ENCODE measurements at regions not wholly inside any gene's neighbourhood (a gene's known extent, or its start where the extent isn't known, plus 50 kb on each side); places are given as distances from the start of the nearest gene placed in this dataset.

DNA sequence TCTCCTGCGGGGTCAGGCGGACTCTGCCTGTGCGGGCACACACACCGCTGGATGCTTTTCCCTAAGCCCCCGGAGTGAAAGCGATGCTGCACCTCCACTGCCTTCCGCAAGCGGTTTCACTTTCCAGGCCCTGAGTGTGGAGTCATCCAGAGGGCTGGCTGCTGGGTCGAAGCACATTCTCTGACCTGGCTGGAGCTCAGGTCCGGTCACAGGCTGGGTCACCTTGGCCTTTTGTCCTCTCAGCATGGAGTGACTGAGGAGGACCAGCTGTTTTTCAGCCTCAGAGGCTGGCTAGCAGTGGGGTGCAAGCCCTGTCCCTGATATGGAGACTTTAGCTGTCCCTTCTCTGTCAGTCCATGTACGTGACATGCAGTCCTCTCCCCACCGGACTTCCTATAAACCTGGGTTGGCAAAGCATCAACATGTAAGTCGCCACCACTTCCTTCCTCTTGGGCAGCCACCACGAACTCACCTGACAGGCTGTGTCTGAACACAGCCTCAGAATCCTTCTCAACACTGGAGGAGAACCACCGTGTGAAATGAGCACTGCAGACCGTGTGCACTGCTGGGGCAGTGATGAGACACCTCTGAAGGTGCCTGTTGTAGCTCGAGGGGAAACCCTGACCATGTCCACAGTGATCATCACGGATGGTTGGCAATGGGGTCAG, 51.3 kb downstream of the GADD45G start:
- intact Hi-C loops (cut with micrococcal nuclease; ENCODE audit: unreplicated experiment) = no loop called here
- Histone ChIP-seq H3K36me3 (ENCODE audit: control insufficient read depth, insufficient read depth, low read length) (no peaks in the 10 kb centered on the region), H3K27me3 (replicated peaks; ENCODE audit: control insufficient read depth, insufficient read depth, low read length) (no peaks in the 10 kb centered on the region), H3K9me3 (no peaks in the 10 kb centered on the region), H3K4me1 (peaks cover 1% of the 10 kb centered on the region; the same call in 1 of the 2 replicates), H3K4me3 (ENCODE audit: low read depth, low read length) (no peak overlapping the region)
- no TSS peak for BruUV-seq (replicated peaks)
- H3K4me3 Mint-ChIP-seq (ENCODE audit: unreplicated experiment) = no peak overlapping the region
- TF ChIP-seq, protein P1, sequence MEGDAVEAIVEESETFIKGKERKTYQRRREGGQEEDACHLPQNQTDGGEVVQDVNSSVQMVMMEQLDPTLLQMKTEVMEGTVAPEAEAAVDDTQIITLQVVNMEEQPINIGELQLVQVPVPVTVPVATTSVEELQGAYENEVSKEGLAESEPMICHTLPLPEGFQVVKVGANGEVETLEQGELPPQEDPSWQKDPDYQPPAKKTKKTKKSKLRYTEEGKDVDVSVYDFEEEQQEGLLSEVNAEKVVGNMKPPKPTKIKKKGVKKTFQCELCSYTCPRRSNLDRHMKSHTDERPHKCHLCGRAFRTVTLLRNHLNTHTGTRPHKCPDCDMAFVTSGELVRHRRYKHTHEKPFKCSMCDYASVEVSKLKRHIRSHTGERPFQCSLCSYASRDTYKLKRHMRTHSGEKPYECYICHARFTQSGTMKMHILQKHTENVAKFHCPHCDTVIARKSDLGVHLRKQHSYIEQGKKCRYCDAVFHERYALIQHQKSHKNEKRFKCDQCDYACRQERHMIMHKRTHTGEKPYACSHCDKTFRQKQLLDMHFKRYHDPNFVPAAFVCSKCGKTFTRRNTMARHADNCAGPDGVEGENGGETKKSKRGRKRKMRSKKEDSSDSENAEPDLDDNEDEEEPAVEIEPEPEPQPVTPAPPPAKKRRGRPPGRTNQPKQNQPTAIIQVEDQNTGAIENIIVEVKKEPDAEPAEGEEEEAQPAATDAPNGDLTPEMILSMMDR (IDR thresholded peaks at IDR 0.05; ENCODE audit: insufficient read depth in 1 of 2, low read depth in 1 of 2, low read length in 1 of 2, severe bottlenecking in 1 of 2, unreplicated experiment in 1 of 2) = no peak
- no peak overlapping the region for H3K27ac Mint-ChIP-seq (ENCODE audit: unreplicated experiment)
- CTCF ChIA-PET = no interaction called here
- POLR2A ChIA-PET = no interaction called here
- H3K27me3 Mint-ChIP-seq (ENCODE audit: insufficient read depth, unreplicated experiment) = no peaks in the 10 kb centered on the region
- no peaks in the 10 kb centered on the region for H3K36me3 Mint-ChIP-seq (ENCODE audit: insufficient read depth, unreplicated experiment)
- H3K4me1 Mint-ChIP-seq (ENCODE audit: low read depth, unreplicated experiment) = peaks cover 4% of the 10 kb centered on the region
- no peak for DNase-seq
- no peaks in the 10 kb centered on the region for H3K9me3 Mint-ChIP-seq (ENCODE audit: unreplicated experiment)

DNA sequence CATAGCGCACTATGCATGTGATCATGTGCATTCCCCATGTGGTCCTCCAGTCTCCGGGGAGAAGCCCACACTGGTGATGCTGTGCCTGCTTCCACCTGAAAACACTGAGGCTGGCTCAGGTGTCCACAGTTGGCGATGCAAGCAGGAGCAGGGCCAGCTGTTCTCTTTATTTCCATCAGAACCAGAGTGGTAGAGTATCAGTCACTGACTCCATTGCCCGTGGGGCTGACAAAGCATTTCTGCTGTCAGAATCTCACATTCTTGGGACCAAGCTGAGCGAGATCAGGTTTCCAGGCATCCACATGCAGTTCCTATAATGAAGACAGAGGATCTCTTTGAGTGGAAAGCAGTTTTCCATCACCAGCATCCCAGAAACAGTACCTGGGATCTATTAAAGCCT, 52.5 kb downstream of the GADD45G start:
- H3K27me3 Mint-ChIP-seq (ENCODE audit: insufficient read depth, unreplicated experiment) = no peaks in the 10 kb centered on the region
- intact Hi-C loops (cut with micrococcal nuclease; ENCODE audit: unreplicated experiment) = no loop called here
- H3K4me3 ChIP-seq (ENCODE audit: low read depth, low read length) = no peak overlapping the region
- no peaks in the 10 kb centered on the region for H3K36me3 ChIP-seq (ENCODE audit: control insufficient read depth, insufficient read depth, low read length)
- TF ChIP-seq, protein P1 (IDR thresholded peaks at IDR 0.05; ENCODE audit: insufficient read depth in 1 of 2, low read depth in 1 of 2, low read length in 1 of 2, severe bottlenecking in 1 of 2, unreplicated experiment in 1 of 2) = no peak
- ChIA-PET POLR2A (no interaction called here), CTCF (no interaction called here)
- H3K4me3 Mint-ChIP-seq (ENCODE audit: unreplicated experiment) = no peak overlapping the region
- H3K4me1 Mint-ChIP-seq (ENCODE audit: low read depth, unreplicated experiment) = peaks cover 6% of the 10 kb centered on the region
- no peak overlapping the region for H3K27ac Mint-ChIP-seq (ENCODE audit: unreplicated experiment)
- H3K27me3 ChIP-seq (replicated peaks; ENCODE audit: control insufficient read depth, insufficient read depth, low read length) = no peaks in the 10 kb centered on the region
- no TSS peak for BruUV-seq (replicated peaks)
- no peak for DNase-seq
- no peaks in the 10 kb centered on the region for H3K9me3 ChIP-seq
- H3K9me3 Mint-ChIP-seq (ENCODE audit: unreplicated experiment) = no peaks in the 10 kb centered on the region
- H3K4me1 ChIP-seq = peaks cover 10% of the 10 kb centered on the region
- no peaks in the 10 kb centered on the region for H3K36me3 Mint-ChIP-seq (ENCODE audit: insufficient read depth, unreplicated experiment)

DNA sequence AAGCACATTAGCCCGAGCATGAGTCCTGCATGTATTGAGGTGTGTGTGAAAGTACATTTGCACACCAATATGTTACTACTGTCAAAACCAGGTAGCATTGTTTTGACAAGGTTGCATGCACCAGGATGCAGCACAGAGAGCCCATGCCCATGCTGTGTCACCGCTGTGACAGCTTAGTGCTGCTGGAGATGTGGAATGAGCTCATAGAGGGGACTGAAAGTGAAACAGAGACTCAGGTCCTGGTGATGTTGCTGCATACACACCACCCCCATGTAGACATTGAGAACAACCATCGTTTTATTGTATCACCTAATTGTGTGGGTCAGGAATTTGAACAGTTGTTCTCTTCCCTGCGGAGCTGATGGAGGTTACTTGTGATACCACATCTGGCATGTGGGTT, 53.0 kb downstream of the GADD45G start:
- Histone ChIP-seq H3K9me3 (no peaks in the 10 kb centered on the region), H3K4me1 (peaks cover 10% of the 10 kb centered on the region), H3K27me3 (replicated peaks; ENCODE audit: control insufficient read depth, insufficient read depth, low read length) (no peaks in the 10 kb centered on the region), H3K36me3 (ENCODE audit: control insufficient read depth, insufficient read depth, low read length) (no peaks in the 10 kb centered on the region), H3K4me3 (ENCODE audit: low read depth, low read length) (no peak overlapping the region)
- no peaks in the 10 kb centered on the region for H3K27me3 Mint-ChIP-seq (ENCODE audit: insufficient read depth, unreplicated experiment)
- H3K9me3 Mint-ChIP-seq (ENCODE audit: unreplicated experiment) = no peaks in the 10 kb centered on the region
- no peaks in the 10 kb centered on the region for H3K36me3 Mint-ChIP-seq (ENCODE audit: insufficient read depth, unreplicated experiment)
- CTCF ChIA-PET = no interaction called here
- intact Hi-C loops (cut with micrococcal nuclease; ENCODE audit: unreplicated experiment) = no loop called here
- TF ChIP-seq, protein P1 (IDR thresholded peaks at IDR 0.05; ENCODE audit: insufficient read depth in 1 of 2, low read depth in 1 of 2, low read length in 1 of 2, severe bottlenecking in 1 of 2, unreplicated experiment in 1 of 2) = no peak
- no peak for DNase-seq
- H3K27ac Mint-ChIP-seq (ENCODE audit: unreplicated experiment) = no peak overlapping the region
- no peak overlapping the region for H3K4me3 Mint-ChIP-seq (ENCODE audit: unreplicated experiment)
- POLR2A ChIA-PET = no interaction called here
- no TSS peak for BruUV-seq (replicated peaks)
- H3K4me1 Mint-ChIP-seq (ENCODE audit: low read depth, unreplicated experiment) = peaks cover 6% of the 10 kb centered on the region

Data from Caco-2 (cell line).